Endodermal cell (in vitro differentiated cells): ENCODE measurements at regions not wholly inside any gene's neighbourhood (a gene's known extent, or its start where the extent isn't known, plus 50 kb on each side); places are given as distances from the start of the nearest gene placed in this dataset.
A peak's percentile ranks its signal among the peaks of the same experiment; 100 is the strongest.

ENCODE experiments used
- DNase-seq: peaks from one replicate; pipeline ENCODE4 v3.0.0-alpha.2; 2017
- H3K27ac ChIP-seq: 2 replicates; pipeline ENCODE4 v1.5.1; 2013; ENCODE audit warnings: mild to moderate bottlenecking, low read depth, low read length, moderate library complexity
- H3K27me3 ChIP-seq: 2 replicates; pipeline ENCODE4 v1.6.1; 2013; ENCODE audit warnings: mild to moderate bottlenecking, low read length, moderate library complexity; ENCODE audit not compliant: insufficient read depth, control insufficient read depth, poor library complexity, severe bottlenecking
- H3K36me3 ChIP-seq: 2 replicates; pipeline ENCODE4 v1.7.0; 2013; ENCODE audit warnings: mild to moderate bottlenecking, low read length, moderate library complexity; ENCODE audit not compliant: control insufficient read depth, insufficient read depth
- H3K4me1 ChIP-seq: one replicate; pipeline ENCODE4 v1.7.0; 2013; ENCODE audit warnings: low read length; ENCODE audit not compliant: control insufficient read depth, insufficient read depth
- H3K4me3 ChIP-seq: 2 replicates; pipeline ENCODE4 v1.5.1; 2013; ENCODE audit warnings: mild to moderate bottlenecking, low read length, moderate library complexity
- H3K9ac ChIP-seq: 2 replicates; pipeline ENCODE4 v1.6.1; 2013; ENCODE audit warnings: mild to moderate bottlenecking, low read length, moderate library complexity; ENCODE audit not compliant: poor library complexity, severe bottlenecking; ENCODE audit errors: extremely low read depth
- H3K9me3 ChIP-seq: 2 replicates; pipeline ENCODE4 v1.6.1; 2013; ENCODE audit warnings: mild to moderate bottlenecking, low read length, moderate library complexity; ENCODE audit not compliant: control insufficient read depth
- H3K27ac Mint-ChIP-seq: 2 replicates; pipeline ENCODE4 v1.8.0; 2020; ENCODE audit warnings: mixed read lengths
- H3K27me3 Mint-ChIP-seq: 2 replicates; pipeline ENCODE4 v1.8.0; 2021; ENCODE audit warnings: mild to moderate bottlenecking, mixed read lengths; ENCODE audit not compliant: insufficient read depth
- H3K36me3 Mint-ChIP-seq: 2 replicates; pipeline ENCODE4 v1.8.0; 2020; ENCODE audit warnings: low read depth, mixed read lengths
- H3K4me1 Mint-ChIP-seq: 2 replicates; pipeline ENCODE4 v1.8.0; 2020; ENCODE audit warnings: mixed read lengths
- H3K4me3 Mint-ChIP-seq: 2 replicates; pipeline ENCODE4 v1.8.0; 2020; ENCODE audit warnings: mild to moderate bottlenecking, moderate library complexity, mixed read lengths
- H3K9me3 Mint-ChIP-seq: 2 replicates; pipeline ENCODE4 v1.8.0; 2020; ENCODE audit warnings: mild to moderate bottlenecking, mixed read lengths
- WGBS, 2 experiments: methylation state at CpG; one replicate each; pipeline versions ENCODE4 v1.1.5 to v1.1.7; 2013; ENCODE audit warnings: missing lambda C conversion rate in 2 of 2, mixed read lengths in 1 of 2; ENCODE audit not compliant: insufficient coverage in 1 of 2, insufficient read length in 1 of 2; 5-methylcytosine and 5-hydroxymethylcytosine counted together
- TF ChIP-seq, protein P1 (sequence below): fragments of 200-600 bp; sonication (generic); conservative IDR thresholded peaks from 2 replicates; pipeline ENCODE4 v1.5.0; 2021; ENCODE audit warnings: antibody characterized with exemption, mild to moderate bottlenecking

DNA sequence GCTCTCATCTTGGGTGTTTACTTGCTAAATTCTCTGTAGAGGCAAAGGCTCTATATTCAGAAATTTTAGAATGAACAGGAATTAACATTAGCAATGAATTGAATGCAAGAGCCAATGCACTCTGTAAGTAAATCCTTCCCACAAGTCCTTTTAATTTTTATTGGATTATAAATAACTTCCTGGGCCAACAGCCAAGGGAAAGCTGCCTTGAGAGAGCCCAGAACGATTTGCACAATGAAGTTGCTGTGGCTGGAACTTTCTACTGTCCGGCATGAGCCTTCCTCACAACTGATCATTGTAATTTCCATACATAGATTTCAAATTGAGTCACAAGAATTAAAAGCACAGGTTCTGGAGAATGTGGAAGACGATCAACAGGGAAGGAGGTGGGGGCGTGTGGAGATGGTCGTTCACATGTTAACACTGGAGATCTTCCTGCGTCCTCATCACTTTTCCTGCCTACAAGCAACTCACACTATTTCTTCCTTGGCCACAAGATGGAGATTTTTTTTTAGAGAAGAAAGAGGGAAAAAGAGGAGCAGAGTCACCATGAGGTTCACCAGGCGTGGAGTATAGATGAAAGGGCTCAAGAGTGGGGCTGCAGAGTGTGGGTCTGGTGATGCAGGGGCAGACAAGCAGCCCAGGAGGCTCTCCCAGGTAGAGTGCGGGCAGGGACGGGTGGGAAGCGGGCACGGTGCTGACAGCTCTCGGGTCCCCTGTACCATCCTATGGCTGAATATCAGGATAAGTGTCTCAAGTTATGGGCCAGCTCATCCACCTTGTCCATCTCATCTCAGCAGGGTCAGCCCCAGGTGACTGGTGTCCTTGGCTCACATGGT is 110.7 kb downstream of the SOX1 start:
- Mint-ChIP-seq H3K9me3 (peaks cover 8% of the 10 kb centered on the region), H3K27ac (no peak overlapping the region), H3K36me3 (no peaks in the 10 kb centered on the region), H3K4me3 (no peak overlapping the region), H3K4me1 (no peaks in the 10 kb centered on the region), H3K27me3 (peaks cover 9% of the 10 kb centered on the region)
- 88 to 96% methylated on average over 5 to 12 of the region's 12 CpGs for WGBS, 2 experiments
- no peaks in the 10 kb centered on the region for H3K9me3 ChIP-seq
- no peak overlapping the region for H3K4me3 ChIP-seq
- no peak overlapping the region for H3K27ac ChIP-seq
- H3K4me1 ChIP-seq: no peaks in the 10 kb centered on the region
- H3K36me3 ChIP-seq: no peaks in the 10 kb centered on the region
- no peak overlapping the region for H3K9ac ChIP-seq
- TF ChIP-seq, protein P1, sequence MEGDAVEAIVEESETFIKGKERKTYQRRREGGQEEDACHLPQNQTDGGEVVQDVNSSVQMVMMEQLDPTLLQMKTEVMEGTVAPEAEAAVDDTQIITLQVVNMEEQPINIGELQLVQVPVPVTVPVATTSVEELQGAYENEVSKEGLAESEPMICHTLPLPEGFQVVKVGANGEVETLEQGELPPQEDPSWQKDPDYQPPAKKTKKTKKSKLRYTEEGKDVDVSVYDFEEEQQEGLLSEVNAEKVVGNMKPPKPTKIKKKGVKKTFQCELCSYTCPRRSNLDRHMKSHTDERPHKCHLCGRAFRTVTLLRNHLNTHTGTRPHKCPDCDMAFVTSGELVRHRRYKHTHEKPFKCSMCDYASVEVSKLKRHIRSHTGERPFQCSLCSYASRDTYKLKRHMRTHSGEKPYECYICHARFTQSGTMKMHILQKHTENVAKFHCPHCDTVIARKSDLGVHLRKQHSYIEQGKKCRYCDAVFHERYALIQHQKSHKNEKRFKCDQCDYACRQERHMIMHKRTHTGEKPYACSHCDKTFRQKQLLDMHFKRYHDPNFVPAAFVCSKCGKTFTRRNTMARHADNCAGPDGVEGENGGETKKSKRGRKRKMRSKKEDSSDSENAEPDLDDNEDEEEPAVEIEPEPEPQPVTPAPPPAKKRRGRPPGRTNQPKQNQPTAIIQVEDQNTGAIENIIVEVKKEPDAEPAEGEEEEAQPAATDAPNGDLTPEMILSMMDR: peak; percentile 27
- H3K27me3 ChIP-seq: no peaks in the 10 kb centered on the region
- peak; percentile 31 for DNase-seq

DNA sequence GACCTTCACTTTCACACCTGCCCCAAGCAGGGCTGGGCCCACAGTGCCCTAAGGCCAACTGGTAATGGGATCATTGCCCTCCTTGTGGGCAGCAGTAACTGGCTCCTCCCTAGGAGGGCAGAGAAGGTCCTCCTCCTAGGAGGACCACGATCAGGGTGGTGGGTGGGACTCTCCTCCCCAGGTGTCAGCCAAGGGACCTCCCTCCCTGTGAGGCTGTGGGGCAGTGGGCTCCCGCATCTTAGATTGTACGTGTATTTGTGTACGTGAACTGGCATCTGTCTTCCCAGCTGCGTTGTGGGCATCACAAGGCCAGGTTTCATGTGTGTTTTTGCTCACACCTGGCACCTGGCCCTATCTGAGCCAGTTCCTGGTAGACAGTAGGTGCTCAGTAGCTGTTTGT is 111.8 kb downstream of the SOX1 start:
- H3K36me3 ChIP-seq: no peaks in the 10 kb centered on the region
- Mint-ChIP-seq H3K27me3 (peaks cover 6% of the 10 kb centered on the region), H3K9me3 (peaks cover 7% of the 10 kb centered on the region), H3K36me3 (no peaks in the 10 kb centered on the region), H3K27ac (no peak overlapping the region), H3K4me1 (no peaks in the 10 kb centered on the region), H3K4me3 (no peak overlapping the region)
- no peak overlapping the region for H3K27ac ChIP-seq
- 97 to 100% methylated on average over 3 to 5 of the region's 5 CpGs for WGBS, 2 experiments
- H3K4me1 ChIP-seq: no peaks in the 10 kb centered on the region
- H3K9ac ChIP-seq: no peak overlapping the region
- H3K4me3 ChIP-seq: no peak overlapping the region
- TF ChIP-seq, protein P1: no peak
- H3K9me3 ChIP-seq: no peaks in the 10 kb centered on the region
- no peaks in the 10 kb centered on the region for H3K27me3 ChIP-seq
- peak; percentile 23 for DNase-seq

DNA sequence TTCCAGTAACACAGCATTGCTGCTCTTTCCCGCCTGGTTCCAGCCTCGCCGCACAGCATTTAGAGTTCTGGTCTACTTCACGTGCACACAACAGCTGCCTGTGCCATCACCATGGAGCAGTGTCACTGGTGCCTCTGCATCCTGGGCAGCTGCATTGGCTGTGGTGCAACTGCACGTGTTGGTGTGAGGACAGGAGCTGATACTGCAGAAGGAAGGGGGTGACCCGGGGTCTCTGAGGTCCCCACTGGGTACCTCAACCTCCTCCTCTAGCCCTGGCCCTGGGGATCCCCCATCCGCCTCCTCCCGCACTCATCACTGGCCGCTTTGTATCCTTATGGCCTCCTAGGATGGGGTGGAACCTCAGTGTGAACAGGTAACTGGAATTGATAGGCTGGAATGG is 112.5 kb downstream of the SOX1 start:
- no peak overlapping the region for H3K4me3 Mint-ChIP-seq
- no peaks in the 10 kb centered on the region for H3K4me1 Mint-ChIP-seq
- H3K9me3 Mint-ChIP-seq: peaks cover under 1% of the 10 kb centered on the region
- Histone ChIP-seq H3K27ac (no peak overlapping the region), H3K36me3 (no peaks in the 10 kb centered on the region), H3K9me3 (no peaks in the 10 kb centered on the region), H3K27me3 (no peaks in the 10 kb centered on the region), H3K4me1 (no peaks in the 10 kb centered on the region), H3K9ac (no peak overlapping the region), H3K4me3 (no peak overlapping the region)
- TF ChIP-seq, protein P1: no peak
- peak; percentile 11 for DNase-seq
- no peaks in the 10 kb centered on the region for H3K36me3 Mint-ChIP-seq
- peaks cover 6% of the 10 kb centered on the region for H3K27me3 Mint-ChIP-seq
- no peak overlapping the region for H3K27ac Mint-ChIP-seq
- WGBS, 2 experiments: 87 to 90% methylated on average over 6 to 9 of the region's 9 CpGs
